AG04450 (cell line): ENCODE measurements at regions not wholly inside any gene's neighbourhood (a gene's known extent, or its start where the extent isn't known, plus 50 kb on each side); places are given as distances from the start of the nearest gene placed in this dataset.

Experiments
- CTCF ChIA-PET: fragments of 300-600, 350-600 bp; formaldehyde crosslinking; extraction: SDS; loops from one replicate; lab custom pipeline; 2022; ENCODE audit warnings: antibody characterized with exemption, inconsistent platforms; lab: Charles Lee
- POLR2A ChIA-PET: fragments of 350-600 bp; formaldehyde crosslinking; extraction: SDS; loops from one replicate; lab custom pipeline; 2021; ENCODE audit warnings: antibody characterized with exemption, inconsistent platforms; lab: Yijun Ruan, JAX
- DNase-seq: peaks from one replicate; pipeline ENCODE4 v3.0.0-alpha.2; 2011; ENCODE audit warnings: low read depth, low spot score
- H3K27ac ChIP-seq: one replicate; pipeline ENCODE4 v1.5.1; 2012; ENCODE audit warnings: low read depth, low read length, control low read depth
- H3K27me3 ChIP-seq: one replicate; pipeline ENCODE4 v1.6.0; 2012; ENCODE audit warnings: low read length; ENCODE audit not compliant: control insufficient read depth, insufficient read depth
- H3K4me3 ChIP-seq: 2 replicates; pipeline ENCODE4 v1.5.1; 2011; ENCODE audit warnings: mild to moderate bottlenecking, low read depth, low read length, control low read depth
- H3K9me3 ChIP-seq: 2 replicates; pipeline ENCODE4 v1.5.1; 2012; ENCODE audit warnings: low read length; ENCODE audit not compliant: control insufficient read depth, insufficient read depth
- CTCF ChIP-seq: IDR thresholded peaks from 2 replicates; pipeline ENCODE4 v1.5.1; 2011; ENCODE audit warnings: low read depth, low read length, control low read depth, inconsistent platforms

- Histone ChIP-seq H3K4me3 (no peak overlapping the region), H3K27me3 (no peaks in the 10 kb centered on the region), H3K9me3 (no peaks in the 10 kb centered on the region), H3K27ac (no peak overlapping the region)
- ChIA-PET CTCF (interaction anchor here (1.1 to 4.8 kb wide), 5 partner anchors 26 to 68 kb away, joined by 3 to 25 read pairs (median 3); no protein-coding TSS in a partner anchor), POLR2A (no interaction called here)
- DNase-seq = no peak
- TF ChIP-seq CTCF = no peak
These were observed 156.3 kb upstream of the PRSS58 start for GRCh38 chr7:142414135-142414534.

GRCh38 chr7:142413280-142414000, 155.6 kb upstream of the PRSS58 start:
- POLR2A ChIA-PET = no interaction called here
- Histone ChIP-seq H3K27ac (no peak overlapping the region), H3K9me3 (no peaks in the 10 kb centered on the region), H3K27me3 (no peaks in the 10 kb centered on the region), H3K4me3 (no peak overlapping the region)
- no peak for TF ChIP-seq CTCF
- no peak for DNase-seq
- CTCF ChIA-PET = interaction anchor here (0.6 to 1.8 kb wide), 26 partner anchors 9 to 370 kb away, joined by 3 to 19 read pairs (median 4); no protein-coding TSS in a partner anchor

- DNase-seq = no peak
- Histone ChIP-seq H3K27ac (no peak overlapping the region), H3K27me3 (no peaks in the 10 kb centered on the region), H3K9me3 (no peaks in the 10 kb centered on the region), H3K4me3 (no peak overlapping the region)
- peak; percentile 73 for TF ChIP-seq CTCF
- ChIA-PET POLR2A (no interaction called here), CTCF (interaction anchor here (0.6 to 1.8 kb wide), 23 partner anchors 8 to 370 kb away, joined by 3 to 19 read pairs (median 4); no protein-coding TSS in a partner anchor)
These were observed 154.8 kb upstream of the PRSS58 start for GRCh38 chr7:142412551-142413193.

- CTCF ChIA-PET = interaction anchor here (2.0 kb wide), 1 partner anchor 74 kb away, joined by 9 read pairs; no protein-coding TSS in a partner anchor
- Histone ChIP-seq H3K9me3 (no peaks in the 10 kb centered on the region), H3K27ac (no peak overlapping the region), H3K4me3 (no peak overlapping the region), H3K27me3 (peaks cover 2% of the 10 kb centered on the region)
- TF ChIP-seq CTCF = no peak
- no peak for DNase-seq
- POLR2A ChIA-PET = no interaction called here
These were observed 151.6 kb upstream of the PRSS58 start for GRCh38 chr7:142409471-142409870.

DNA sequence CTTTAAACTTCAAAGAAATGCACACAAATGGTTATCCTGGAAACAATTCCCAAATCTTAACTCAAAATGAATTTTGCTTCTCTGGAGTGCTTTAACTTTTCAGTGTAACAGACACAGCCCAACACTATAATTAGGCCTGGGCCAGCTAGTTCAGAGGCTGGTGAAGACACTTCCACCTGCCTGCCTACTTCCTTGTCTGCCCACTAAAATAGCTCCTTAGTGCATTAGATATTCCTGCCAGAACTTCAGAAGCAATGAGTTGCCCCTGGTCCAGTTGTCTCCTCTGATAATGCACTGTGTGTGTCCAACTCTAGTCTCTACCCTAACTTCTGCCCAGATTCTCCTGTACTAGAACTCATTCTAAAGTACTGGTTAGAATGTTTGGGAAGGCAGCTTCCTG, 150.9 kb upstream of the PRSS58 start:
- no peak overlapping the region for H3K27ac ChIP-seq

More for the DNA sequence above, 150.9 kb upstream of the PRSS58 start:
- CTCF ChIA-PET = interaction anchor here (0.8 to 2.0 kb wide), 2 partner anchors 52 to 74 kb away, joined by 3 to 9 read pairs; no protein-coding TSS in a partner anchor
- Histone ChIP-seq H3K4me3 (no peak overlapping the region), H3K27me3 (peaks cover 2% of the 10 kb centered on the region), H3K9me3 (no peaks in the 10 kb centered on the region)
- no peak for TF ChIP-seq CTCF
- no peak for DNase-seq
- POLR2A ChIA-PET = no interaction called here
